WTC11 (cell line): ENCODE measurements at regions not wholly inside any gene's neighbourhood (a gene's known extent, or its start where the extent isn't known, plus 50 kb on each side); places are given as distances from the start of the nearest gene placed in this dataset.

ENCODE experiments used
- ATAC-seq: fragments of 200-7000 bp; cut with Tn5 transposase; 2 replicates; pipeline ENCODE4 v1.10.0; 2021; ENCODE audit warnings: mild to moderate bottlenecking, moderate library complexity
- CTCF ChIA-PET: fragments of 300-600 bp; sonication (Branson Sonifier 250); formaldehyde crosslinking; loops from one replicate; lab custom pipeline; 2021; ENCODE audit warnings: antibody characterized with exemption; lab: Charles Lee
- POLR2A ChIA-PET: fragments of 350-600 bp; sonication (Branson Sonifier 250); formaldehyde crosslinking; loops from one replicate; lab custom pipeline; 2021; ENCODE audit warnings: antibody characterized with exemption; lab: Charles Lee
- DNase-seq: peaks from one replicate; pipeline ENCODE4 v3.0.0; 2021; ENCODE audit warnings: low spot score
- H3K27ac Mint-ChIP-seq: 2 replicates; pipeline ENCODE4 v1.8.0; 2021; ENCODE audit warnings: mixed read lengths
- H3K27me3 Mint-ChIP-seq: 2 replicates; pipeline ENCODE4 v1.8.0; 2021; ENCODE audit warnings: low read depth, mild to moderate bottlenecking, moderate library complexity, mixed read lengths
- H3K36me3 Mint-ChIP-seq: 2 replicates; pipeline ENCODE4 v1.8.0; 2021; ENCODE audit warnings: mixed read lengths
- H3K4me1 Mint-ChIP-seq: 2 replicates; pipeline ENCODE4 v1.8.0; 2022; ENCODE audit warnings: mixed read lengths
- H3K4me3 Mint-ChIP-seq: 2 replicates; pipeline ENCODE4 v1.8.0; 2021; ENCODE audit warnings: mild to moderate bottlenecking, moderate library complexity, mixed read lengths
- H3K9me3 Mint-ChIP-seq: 2 replicates; pipeline ENCODE4 v1.8.0; 2021; ENCODE audit warnings: mixed read lengths
- E2F1 ChIP-seq: sonication (generic); formaldehyde crosslinking; IDR thresholded peaks from 2 replicates; pipeline ENCODE4 v1.8.0; 2022; ENCODE audit warnings: mild to moderate bottlenecking, missing genetic modification reagents
- ELF4 ChIP-seq: sonication (generic); formaldehyde crosslinking; IDR thresholded peaks from 2 replicates; pipeline ENCODE4 v1.8.1; 2022; ENCODE audit warnings: low read depth, mild to moderate bottlenecking, moderate library complexity, missing genetic modification reagents
- ESRRA ChIP-seq: sonication (generic); formaldehyde crosslinking; IDR thresholded peaks from 2 replicates; pipeline ENCODE4 v1.8.1; 2022; ENCODE audit warnings: mild to moderate bottlenecking, missing genetic modification reagents, borderline replicate concordance
- ETV6 ChIP-seq: sonication (generic); formaldehyde crosslinking; IDR thresholded peaks from 2 replicates; pipeline ENCODE4 v1.8.1; 2022; ENCODE audit warnings: mild to moderate bottlenecking, missing genetic modification reagents
- FOXK1 ChIP-seq: sonication (generic); formaldehyde crosslinking; IDR thresholded peaks from 2 replicates; pipeline ENCODE4 v1.8.0; 2022; ENCODE audit warnings: mild to moderate bottlenecking, moderate library complexity, missing genetic modification reagents
- FOXP1 ChIP-seq: sonication (generic); formaldehyde crosslinking; IDR thresholded peaks from 2 replicates; pipeline ENCODE4 v1.8.0; 2022; ENCODE audit warnings: missing genetic modification reagents, mild to moderate bottlenecking, moderate library complexity, borderline replicate concordance
- HMGA2 ChIP-seq: fragments of 250-450 bp; sonication (Bioruptor Pico); IDR thresholded peaks from 2 replicates; pipeline ENCODE4 v1.4.0; 2021; ENCODE audit warnings: mild to moderate bottlenecking, moderate library complexity
- HMGXB4 ChIP-seq: sonication (generic); formaldehyde crosslinking; IDR thresholded peaks from 2 replicates; pipeline ENCODE4 v1.8.1; 2023; ENCODE audit warnings: mild to moderate bottlenecking, moderate library complexity, missing genetic modification reagents
- JAZF1 ChIP-seq: fragments of 250-450 bp; sonication (Bioruptor Pico); IDR thresholded peaks from 2 replicates; pipeline ENCODE4 v1.9.0; 2021; ENCODE audit warnings: moderate library complexity, mild to moderate bottlenecking, inconsistent platforms
- JUN ChIP-seq: sonication (generic); formaldehyde crosslinking; IDR thresholded peaks from 2 replicates; pipeline ENCODE4 v1.8.0; 2023; ENCODE audit warnings: mild to moderate bottlenecking, missing genetic modification reagents
- MLX ChIP-seq: sonication (generic); formaldehyde crosslinking; IDR thresholded peaks from 2 replicates; pipeline ENCODE4 v1.8.1; 2023; ENCODE audit warnings: mild to moderate bottlenecking, missing genetic modification reagents, moderate library complexity
- NFATC4 ChIP-seq: fragments of 250-450 bp; sonication (Bioruptor Pico); IDR thresholded peaks from 2 replicates; pipeline ENCODE4 v1.9.0; 2021; ENCODE audit warnings: mild to moderate bottlenecking
- NFYB ChIP-seq: sonication (generic); formaldehyde crosslinking; conservative IDR thresholded peaks from 2 replicates; pipeline ENCODE4 v1.8.0; 2022; ENCODE audit warnings: low read depth, missing genetic modification reagents
- NR1H2 ChIP-seq: sonication (generic); formaldehyde crosslinking; IDR thresholded peaks from 2 replicates; pipeline ENCODE4 v1.9.0; 2021; ENCODE audit warnings: mild to moderate bottlenecking, moderate library complexity, missing genetic modification reagents
- NR3C1 ChIP-seq: sonication (generic); formaldehyde crosslinking; conservative IDR thresholded peaks from 2 replicates; pipeline ENCODE4 v1.8.1; 2023; ENCODE audit warnings: low read depth, mild to moderate bottlenecking, missing genetic modification reagents
- OVOL2 ChIP-seq: fragments of 250-450 bp; sonication (Bioruptor Pico); IDR thresholded peaks from 2 replicates; pipeline ENCODE4 v1.9.0; 2021; ENCODE audit warnings: mild to moderate bottlenecking, borderline replicate concordance
- PREB ChIP-seq: sonication (generic); formaldehyde crosslinking; IDR thresholded peaks from 2 replicates; pipeline ENCODE4 v1.8.1; 2022; ENCODE audit warnings: mild to moderate bottlenecking, missing genetic modification reagents, moderate library complexity, borderline replicate concordance
- RORB ChIP-seq: fragments of 250-450 bp; sonication (Bioruptor Pico); IDR thresholded peaks from 2 replicates; pipeline ENCODE4 v1.9.0; 2021; ENCODE audit warnings: mild to moderate bottlenecking
- SMAD4 ChIP-seq: sonication (generic); formaldehyde crosslinking; IDR thresholded peaks from 2 replicates; pipeline ENCODE4 v1.8.0; 2022; ENCODE audit warnings: mild to moderate bottlenecking, missing genetic modification reagents
- SOX15 ChIP-seq: fragments of 250-450 bp; sonication (Bioruptor Pico); IDR thresholded peaks from 2 replicates; pipeline ENCODE4 v1.9.0; 2021; ENCODE audit warnings: mild to moderate bottlenecking
- TCF7 ChIP-seq: sonication (generic); formaldehyde crosslinking; IDR thresholded peaks from 2 replicates; pipeline ENCODE4 v1.8.0; 2022; ENCODE audit warnings: mild to moderate bottlenecking, low read depth, missing genetic modification reagents, moderate library complexity
- TEAD4 ChIP-seq: sonication (generic); formaldehyde crosslinking; IDR thresholded peaks from 2 replicates; pipeline ENCODE4 v1.8.0; 2022; ENCODE audit warnings: mild to moderate bottlenecking, missing genetic modification reagents
- USF1 ChIP-seq: sonication (generic); formaldehyde crosslinking; IDR thresholded peaks from 2 replicates; pipeline ENCODE4 v1.8.0; 2022; ENCODE audit warnings: mild to moderate bottlenecking, missing genetic modification reagents
- ZMAT4 ChIP-seq: fragments of 250-450 bp; sonication (Bioruptor Pico); IDR thresholded peaks from 2 replicates; pipeline ENCODE4 v1.9.0; 2021; ENCODE audit warnings: mild to moderate bottlenecking
- ZNF121 ChIP-seq: sonication (generic); formaldehyde crosslinking; IDR thresholded peaks from 2 replicates; pipeline ENCODE4 v1.8.0; 2023; ENCODE audit warnings: missing genetic modification reagents
- ZNF232 ChIP-seq: sonication (generic); formaldehyde crosslinking; IDR thresholded peaks from 2 replicates; pipeline ENCODE4 v1.8.0; 2022; ENCODE audit warnings: mild to moderate bottlenecking, missing genetic modification reagents
- ZNF671 ChIP-seq: fragments of 250-450 bp; sonication (Bioruptor Pico); IDR thresholded peaks from 2 replicates; pipeline ENCODE4 v1.8.0; 2021; ENCODE audit warnings: mild to moderate bottlenecking

- no peak for TF ChIP-seq NFYB (CRISPR knock-in tag)
- TF ChIP-seq SMAD4: no peak
- TF ChIP-seq OVOL2: no peak
- TF ChIP-seq JAZF1 (CRISPR knock-in tag): no peak
- no peak for TF ChIP-seq TEAD4 (CRISPR knock-in tag)
- TF ChIP-seq, all 79 proteins: peak for 0
Observed at GRCh38 chr2:5528706-5529105, 163.5 kb upstream of the SOX11 start (continued).

- peaks cover 84% of the 10 kb centered on the region for H3K9me3 Mint-ChIP-seq
- H3K4me1 Mint-ChIP-seq: no peaks in the 10 kb centered on the region
- no peak overlapping the region for H3K4me3 Mint-ChIP-seq
- no peak for ATAC-seq
- TF ChIP-seq ZNF671 (no peak), SOX15 (CRISPR knock-in tag) (no peak), ESRRA (CRISPR knock-in tag) (no peak), MLX (CRISPR knock-in tag) (no peak), E2F1 (CRISPR knock-in tag) (no peak), TCF7 (CRISPR knock-in tag) (no peak), FOXP1 (no peak), HMGA2 (CRISPR knock-in tag) (no peak), NR1H2 (CRISPR knock-in tag) (no peak)
- H3K36me3 Mint-ChIP-seq: peaks cover 79% of the 10 kb centered on the region
- no peak for DNase-seq
- POLR2A ChIA-PET: no interaction called here
- H3K27ac Mint-ChIP-seq: no peak overlapping the region
- CTCF ChIA-PET: no interaction called here
- H3K27me3 Mint-ChIP-seq: peaks cover 11% of the 10 kb centered on the region
Observed at GRCh38 chr2:5530011-5530696, 162.0 kb upstream of the SOX11 start.

- CTCF ChIA-PET: no interaction called here
- DNase-seq (no peak), ATAC-seq (no peak)
- H3K9me3 Mint-ChIP-seq: peaks cover 68% of the 10 kb centered on the region
- POLR2A ChIA-PET: no interaction called here
- TF ChIP-seq ZNF232: no peak
- TF ChIP-seq NR3C1 (CRISPR knock-in tag): no peak
- TF ChIP-seq FOXK1 (CRISPR knock-in tag): no peak
- TF ChIP-seq RORB (CRISPR knock-in tag): no peak
- TF ChIP-seq JAZF1 (CRISPR knock-in tag): no peak
- no peak for TF ChIP-seq ETV6 (CRISPR knock-in tag)
- TF ChIP-seq ZMAT4 (CRISPR knock-in tag): no peak
- TF ChIP-seq ESRRA (CRISPR knock-in tag): no peak
- TF ChIP-seq JUN (CRISPR knock-in tag): no peak
- no peak for TF ChIP-seq HMGXB4 (CRISPR knock-in tag)
- no peak for TF ChIP-seq ZNF121 (CRISPR knock-in tag)
- no peak for TF ChIP-seq ELF4 (CRISPR knock-in tag)
- TF ChIP-seq USF1 (CRISPR knock-in tag): no peak
- no peak for TF ChIP-seq PREB (CRISPR knock-in tag)
- no peak for TF ChIP-seq NR1H2 (CRISPR knock-in tag)
- no peak for TF ChIP-seq NFATC4 (CRISPR knock-in tag)
- H3K27me3 Mint-ChIP-seq: peaks cover 6% of the 10 kb centered on the region; the same call in 1 of the 2 replicates
- no peak overlapping the region for H3K27ac Mint-ChIP-seq
- H3K36me3 Mint-ChIP-seq: peaks cover 63% of the 10 kb centered on the region
- H3K4me1 Mint-ChIP-seq: no peaks in the 10 kb centered on the region
- no peak overlapping the region for H3K4me3 Mint-ChIP-seq
Observed at GRCh38 chr2:5535301-5535700, 156.9 kb upstream of the SOX11 start.
